Adrenal gland (tissue), 5 donors: ENCODE measurements at regions not wholly inside any gene's neighbourhood (a gene's known extent, or its start where the extent isn't known, plus 50 kb on each side); places are given as distances from the start of the nearest gene placed in this dataset.

Experiments used
- CTCF ChIP-seq, 6 experiments: fragments of 450-650 bp in 4 of 6; fragments of 200-600 bp in 2 of 6; sonication (generic) in 1 of 6; IDR thresholded peaks; 1 replicate in 5 of 6; 2 replicates in 1 of 6; pipeline versions ENCODE4 v1.5.1 to v1.8.0; 2016 to 2021; ENCODE audit warnings: antibody characterized with exemption in 6 of 6, mild to moderate bottlenecking in 2 of 6, moderate library complexity in 1 of 6
- POLR2A ChIP-seq, 2 donors: fragments of 450-650 bp; IDR thresholded peaks; one replicate each; pipeline ENCODE4 v1.6.1; 2017; ENCODE audit warnings: antibody characterized with exemption in 2 of 2, mild to moderate bottlenecking in 2 of 2, moderate library complexity in 1 of 2
- donor health status: DM: no; HTN: no; CAD: no.

- TF ChIP-seq CTCF (IDR thresholded peaks at IDR 0.05) (no peak), POLR2A (IDR thresholded peaks at IDR 0.05) (no peak)
Measured at GRCh38 chr6:165925474-165926156, 242.0 kb downstream of the TBXT start.
